ENCODE measurements at regions not wholly inside any gene's neighbourhood (a gene's known extent, or its start where the extent isn't known, plus 50 kb on each side); places are given as distances from the start of the nearest gene placed in this dataset.

DNA sequence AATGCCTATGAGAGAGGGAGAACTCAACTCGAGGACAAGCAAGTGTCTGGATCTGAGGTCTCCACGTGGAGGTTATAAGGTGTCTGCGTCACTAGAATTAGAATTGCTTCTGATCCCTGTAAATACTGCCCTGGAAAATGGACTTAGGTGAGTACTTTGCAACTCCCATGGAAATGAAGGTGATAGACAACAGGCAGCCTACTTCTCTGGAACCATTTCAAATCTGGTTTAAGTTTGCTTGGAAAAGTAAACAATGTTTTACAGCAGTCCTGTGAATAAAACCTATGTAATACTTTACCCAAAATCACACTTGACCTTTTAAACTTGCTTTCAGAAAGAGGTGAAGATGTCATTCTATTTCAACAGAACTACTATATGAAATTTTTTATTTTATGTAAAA, 70.1 kb upstream of the TENT5A start:
- DNase-seq = no peak
- Mint-ChIP-seq H3K4me1 (ENCODE audit: low read depth) (peaks cover 13% of the 10 kb centered on the region), H3K9me3 (peaks cover 10% of the 10 kb centered on the region), H3K27me3 (ENCODE audit: insufficient read depth) (peaks cover 2% of the 10 kb centered on the region; the same call in 1 of the 2 replicates), H3K27ac (no peak overlapping the region), H3K4me3 (no peak overlapping the region), H3K36me3 (ENCODE audit: low read depth) (peaks cover 12% of the 10 kb centered on the region)
- TF ChIP-seq, protein P1, sequence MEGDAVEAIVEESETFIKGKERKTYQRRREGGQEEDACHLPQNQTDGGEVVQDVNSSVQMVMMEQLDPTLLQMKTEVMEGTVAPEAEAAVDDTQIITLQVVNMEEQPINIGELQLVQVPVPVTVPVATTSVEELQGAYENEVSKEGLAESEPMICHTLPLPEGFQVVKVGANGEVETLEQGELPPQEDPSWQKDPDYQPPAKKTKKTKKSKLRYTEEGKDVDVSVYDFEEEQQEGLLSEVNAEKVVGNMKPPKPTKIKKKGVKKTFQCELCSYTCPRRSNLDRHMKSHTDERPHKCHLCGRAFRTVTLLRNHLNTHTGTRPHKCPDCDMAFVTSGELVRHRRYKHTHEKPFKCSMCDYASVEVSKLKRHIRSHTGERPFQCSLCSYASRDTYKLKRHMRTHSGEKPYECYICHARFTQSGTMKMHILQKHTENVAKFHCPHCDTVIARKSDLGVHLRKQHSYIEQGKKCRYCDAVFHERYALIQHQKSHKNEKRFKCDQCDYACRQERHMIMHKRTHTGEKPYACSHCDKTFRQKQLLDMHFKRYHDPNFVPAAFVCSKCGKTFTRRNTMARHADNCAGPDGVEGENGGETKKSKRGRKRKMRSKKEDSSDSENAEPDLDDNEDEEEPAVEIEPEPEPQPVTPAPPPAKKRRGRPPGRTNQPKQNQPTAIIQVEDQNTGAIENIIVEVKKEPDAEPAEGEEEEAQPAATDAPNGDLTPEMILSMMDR (IDR thresholded peaks at IDR 0.05) = no peak

DNA sequence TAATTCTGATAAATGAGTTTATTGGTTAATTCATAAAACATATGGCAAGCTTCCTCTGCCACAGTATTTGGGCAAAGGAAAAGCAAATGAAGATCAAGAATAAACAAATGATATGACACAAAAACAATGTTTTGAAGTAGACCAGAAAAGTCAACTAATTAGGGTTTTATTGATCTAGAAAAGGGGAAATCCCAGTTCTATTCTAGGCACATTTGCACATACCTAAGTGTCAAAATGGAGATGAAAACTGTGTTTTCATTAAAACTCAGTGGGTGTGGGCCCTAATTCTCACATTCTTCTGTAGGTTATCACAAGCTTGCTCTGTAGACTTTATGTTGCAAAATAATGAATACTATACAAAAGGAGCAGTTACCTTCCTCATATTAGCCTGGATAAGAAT, 69.0 kb upstream of the TENT5A start:
- DNase-seq = no peak
- Mint-ChIP-seq H3K9me3 (peaks cover 3% of the 10 kb centered on the region), H3K27me3 (ENCODE audit: insufficient read depth) (peaks cover 2% of the 10 kb centered on the region; the same call in 1 of the 2 replicates), H3K27ac (no peak overlapping the region), H3K4me1 (ENCODE audit: low read depth) (peaks cover 13% of the 10 kb centered on the region), H3K36me3 (ENCODE audit: low read depth) (peaks cover 7% of the 10 kb centered on the region), H3K4me3 (no peak overlapping the region)
- TF ChIP-seq, protein P1 (IDR thresholded peaks at IDR 0.05) = no peak

DNA sequence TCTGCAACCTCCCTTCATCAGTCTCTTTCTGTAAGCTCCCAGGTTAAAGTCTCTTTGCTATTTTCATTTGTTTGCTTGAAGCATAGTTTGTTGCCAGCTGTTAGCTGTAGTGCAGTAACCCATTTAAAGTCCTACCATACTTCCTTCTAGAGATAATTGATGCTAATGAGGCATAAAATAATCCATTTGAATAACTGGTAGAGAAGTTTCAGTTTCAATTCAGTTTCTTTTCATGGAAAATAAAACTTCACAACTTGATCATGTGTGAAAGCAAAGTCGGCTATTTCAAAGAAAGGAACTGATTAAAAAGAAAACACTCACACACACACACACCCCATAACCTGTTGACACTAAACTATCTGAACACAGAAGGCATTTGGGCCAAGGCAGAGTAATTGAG, 68.5 kb upstream of the TENT5A start:
- peaks cover 13% of the 10 kb centered on the region for H3K4me1 Mint-ChIP-seq (ENCODE audit: low read depth)

DNA sequence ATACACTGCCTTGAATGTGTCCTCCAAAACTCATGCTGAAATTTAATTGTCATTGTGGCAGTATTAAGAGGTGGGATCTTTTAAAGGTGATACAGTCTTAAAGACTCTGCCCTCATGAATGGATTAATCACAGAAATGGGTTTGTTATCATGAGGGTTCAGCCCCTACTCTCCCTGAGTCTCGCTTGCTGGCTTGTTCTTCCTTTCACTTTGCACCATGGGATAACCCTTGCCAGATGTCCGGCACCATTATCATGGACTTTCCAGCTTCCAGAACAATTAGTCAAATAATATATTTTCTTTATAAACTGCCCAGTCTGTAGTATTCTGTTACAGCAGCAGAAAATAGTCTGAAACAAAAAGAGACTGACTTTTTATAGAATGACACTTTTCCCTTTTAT, 67.9 kb upstream of the TENT5A start:
- H3K9me3 Mint-ChIP-seq = no peaks in the 10 kb centered on the region
- H3K4me3 Mint-ChIP-seq = no peak overlapping the region
- H3K27ac Mint-ChIP-seq = no peak overlapping the region
- H3K27me3 Mint-ChIP-seq (ENCODE audit: insufficient read depth) = no peaks in the 10 kb centered on the region; the same call in 1 of the 2 replicates
- H3K36me3 Mint-ChIP-seq (ENCODE audit: low read depth) = no peaks in the 10 kb centered on the region
- DNase-seq = no peak
- TF ChIP-seq, protein P1 (IDR thresholded peaks at IDR 0.05) = no peak
- peaks cover 13% of the 10 kb centered on the region for H3K4me1 Mint-ChIP-seq (ENCODE audit: low read depth)

More for the DNA sequence above, 68.5 kb upstream of the TENT5A start:
- peaks cover 2% of the 10 kb centered on the region; the same call in 1 of the 2 replicates for H3K27me3 Mint-ChIP-seq (ENCODE audit: insufficient read depth)
- no peaks in the 10 kb centered on the region for H3K9me3 Mint-ChIP-seq
- DNase-seq = no peak
- peaks cover 2% of the 10 kb centered on the region; the same call in 1 of the 2 replicates for H3K36me3 Mint-ChIP-seq (ENCODE audit: low read depth)
- H3K27ac Mint-ChIP-seq = no peak overlapping the region
- no peak overlapping the region for H3K4me3 Mint-ChIP-seq
- TF ChIP-seq, protein P1 (IDR thresholded peaks at IDR 0.05) = no peak

DNA sequence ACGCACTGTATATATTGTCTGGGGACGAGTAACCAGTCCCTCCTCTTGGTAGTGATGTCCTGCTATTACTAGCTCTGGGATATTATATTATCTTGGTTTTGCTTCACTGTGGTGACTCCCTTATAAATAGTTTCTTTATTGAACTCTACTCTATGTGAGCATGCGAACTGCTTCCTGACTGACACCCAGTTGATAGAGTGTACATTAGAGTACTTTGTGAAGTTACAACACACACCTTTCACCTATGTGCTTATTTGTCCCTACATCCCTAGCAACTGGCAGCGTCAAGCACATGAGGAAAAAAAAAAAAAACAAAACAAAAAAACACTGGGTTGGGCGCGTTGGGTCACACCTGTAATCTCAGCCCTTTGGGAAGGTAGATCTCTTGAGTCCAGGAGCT, 67.3 kb upstream of the TENT5A start:
- no peak overlapping the region for H3K4me3 Mint-ChIP-seq
- TF ChIP-seq, protein P1 (IDR thresholded peaks at IDR 0.05) = no peak
- no peaks in the 10 kb centered on the region; the same call in 1 of the 2 replicates for H3K27me3 Mint-ChIP-seq (ENCODE audit: insufficient read depth)
- H3K27ac Mint-ChIP-seq = no peak overlapping the region
- H3K9me3 Mint-ChIP-seq = no peaks in the 10 kb centered on the region
- no peak for DNase-seq
- peaks cover 17% of the 10 kb centered on the region for H3K4me1 Mint-ChIP-seq (ENCODE audit: low read depth)
- H3K36me3 Mint-ChIP-seq (ENCODE audit: low read depth) = no peaks in the 10 kb centered on the region

DNA sequence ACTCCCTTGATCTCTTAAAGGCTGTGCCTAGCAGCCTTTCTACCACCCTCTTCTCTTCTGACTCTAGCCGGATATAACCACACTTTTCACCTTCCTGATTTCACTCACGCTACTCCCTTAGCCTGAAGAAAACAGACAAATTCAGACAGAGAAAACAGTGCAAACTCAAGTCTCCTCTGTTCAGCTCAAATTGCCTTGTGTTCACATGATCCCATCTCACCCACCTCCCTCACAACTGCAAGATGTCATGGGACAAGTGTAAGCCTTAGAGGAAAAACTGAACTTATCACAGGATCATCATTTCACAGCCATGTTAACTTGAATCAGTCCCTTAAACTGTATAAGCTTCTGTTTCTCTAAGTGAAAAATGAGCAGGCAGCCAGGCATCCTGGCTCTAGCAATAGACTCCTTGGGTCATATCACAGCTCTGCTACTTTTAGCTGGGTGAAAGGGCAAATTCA, 66.5 kb upstream of the TENT5A start:
- Mint-ChIP-seq H3K4me1 (ENCODE audit: low read depth) (peaks cover 21% of the 10 kb centered on the region), H3K36me3 (ENCODE audit: low read depth) (no peaks in the 10 kb centered on the region), H3K4me3 (no peak overlapping the region), H3K27me3 (ENCODE audit: insufficient read depth) (no peaks in the 10 kb centered on the region; the same call in 1 of the 2 replicates), H3K9me3 (no peaks in the 10 kb centered on the region), H3K27ac (no peak overlapping the region)
- TF ChIP-seq, protein P1 (IDR thresholded peaks at IDR 0.05) = no peak
- DNase-seq = no peak
